ENCODE measurements at regions not wholly inside any gene's neighbourhood (a gene's known extent, or its start where the extent isn't known, plus 50 kb on each side); places are given as distances from the start of the nearest gene placed in this dataset.

- DNase-seq (ENCODE audit: low read depth in 1 of 2, low spot score in 1 of 2) (no peak), FAIRE-seq (no peak), ATAC-seq (no peak)
- Histone ChIP-seq H3K9me3 (no peaks in the 10 kb centered on the region), H3K4me1 (no peaks in the 10 kb centered on the region), H3K27ac (no peak overlapping the region), H3K4me2 (no peak overlapping the region), H3K4me3 (no peak overlapping the region)
- TF ChIP-seq HEYL (CRISPR knock-in tag; IDR thresholded peaks at IDR 0.05), result no peak
- TF ChIP-seq NFE2L2 (conservative IDR thresholded peaks at IDR 0.05; ENCODE audit: low read length), result no peak
- no peak for TF ChIP-seq RCOR1 (IDR thresholded peaks at IDR 0.05; ENCODE audit: low read depth, low read length)
- TF ChIP-seq BHLHE40 (IDR thresholded peaks at IDR 0.05; ENCODE audit: low read depth, low read length), result no peak
- TF ChIP-seq HMGXB4 (CRISPR knock-in tag; IDR thresholded peaks at IDR 0.05; ENCODE audit: borderline replicate concordance), result no peak
- TF ChIP-seq REST (IDR thresholded peaks at IDR 0.05), result no peak
- TF ChIP-seq POLR2AphosphoS2 (conservative IDR thresholded peaks at IDR 0.05; ENCODE audit: low read length), result no peak
- no peak for TF ChIP-seq JUNB (IDR thresholded peaks at IDR 0.05)
- no peak for TF ChIP-seq ESRRA (IDR thresholded peaks at IDR 0.05; ENCODE audit: borderline replicate concordance, low read length)
- TF ChIP-seq TFCP2L1 (CRISPR knock-in tag; IDR thresholded peaks at IDR 0.05), result no peak
- no peak for TF ChIP-seq NR3C1 (IDR thresholded peaks at IDR 0.05)
- no peak for TF ChIP-seq MAZ (IDR thresholded peaks at IDR 0.05; ENCODE audit: borderline replicate concordance, low read depth, low read length)
- TF ChIP-seq USF2 (IDR thresholded peaks at IDR 0.05), result no peak
- no peak for TF ChIP-seq CHD2 (IDR thresholded peaks at IDR 0.05; ENCODE audit: low read length, partially characterized antibody)
- no peak for TF ChIP-seq CBX2 (IDR thresholded peaks at IDR 0.05; ENCODE audit: borderline replicate concordance, low read depth)
- no peak for TF ChIP-seq HOXA7 (CRISPR knock-in tag; IDR thresholded peaks at IDR 0.05)
- ChIA-PET CTCF (interaction anchor here (2.2 kb wide), 1 partner anchor 19 kb away, joined by 6 read pairs; no protein-coding TSS in a partner anchor), POLR2A (no interaction called here)
- 6% methylated on average over 3 of the region's 3 CpGs for WGBS (ENCODE audit: missing lambda C conversion rate)
These were observed 86.6 kb downstream of the MEX3B start for GRCh38 chr15:81959196-81959595.

GRCh38 chr15:81957698-81958097 lies 88.1 kb downstream of the MEX3B start:
- H3K9me3 ChIP-seq, result no peaks in the 10 kb centered on the region
- 32% methylated on average over 4 of the region's 4 CpGs for WGBS (ENCODE audit: missing lambda C conversion rate)
- ChIA-PET POLR2A (no interaction called here), CTCF (interaction anchor here (0.8 to 2.2 kb wide), 2 partner anchors 10 to 17 kb away, joined by 3 to 6 read pairs; no protein-coding TSS in a partner anchor)
- ATAC-seq (no peak), DNase-seq (ENCODE audit: low read depth in 1 of 2, low spot score in 1 of 2) (no peak), FAIRE-seq (no peak)
- no peak overlapping the region for H3K27ac ChIP-seq
- H3K4me1 ChIP-seq, result no peaks in the 10 kb centered on the region
- H3K4me3 ChIP-seq, result no peak overlapping the region
- TF ChIP-seq ZSCAN20 (CRISPR knock-in tag; IDR thresholded peaks at IDR 0.05) (no peak), CBX8 (IDR thresholded peaks at IDR 0.05) (no peak), RARB (CRISPR knock-in tag; IDR thresholded peaks at IDR 0.05) (no peak), FOSB (CRISPR knock-in tag; IDR thresholded peaks at IDR 0.05) (no peak)
- no peak overlapping the region for H3K4me2 ChIP-seq

Data from A549 (cell line).